ENCODE measurements at regions not wholly inside any gene's neighbourhood (a gene's known extent, or its start where the extent isn't known, plus 50 kb on each side); places are given as distances from the start of the nearest gene placed in this dataset.

DNA sequence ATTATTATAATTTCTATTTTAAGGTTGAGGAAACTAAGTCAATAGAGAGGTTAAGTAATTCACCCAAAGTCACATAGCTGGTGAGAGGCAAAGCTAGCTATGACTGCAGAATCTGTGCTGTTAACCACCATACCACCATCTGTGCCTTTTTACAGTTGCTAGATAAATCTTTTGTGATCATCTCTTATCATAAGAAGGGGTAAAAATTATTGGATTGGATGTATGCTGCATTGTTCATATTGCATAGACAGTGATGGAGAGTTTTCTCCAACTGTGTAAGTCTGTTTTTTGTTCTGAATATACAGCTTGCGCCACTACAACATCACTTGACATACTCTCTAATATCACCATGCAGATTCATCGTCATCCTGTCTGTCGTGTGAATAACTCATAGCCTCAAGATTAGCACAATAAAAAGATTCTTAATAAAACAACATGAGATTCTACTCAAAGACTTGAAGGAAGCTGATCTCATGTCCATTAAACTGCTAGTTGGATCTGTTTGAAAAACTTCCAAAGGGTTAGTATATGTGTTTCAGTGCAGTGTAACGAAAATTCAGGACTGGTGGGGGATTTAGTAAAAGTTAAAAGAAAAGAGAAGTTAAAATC lies 495.9 kb downstream of the SPRY1 start:
- no peaks in the 10 kb centered on the region for H3K27me3 ChIP-seq (ENCODE audit: control insufficient read depth in 2 of 2, insufficient read depth in 2 of 2, low read length in 2 of 2)
- no peaks in the 10 kb centered on the region for H3K36me3 ChIP-seq (ENCODE audit: control insufficient read depth in 2 of 2, insufficient read depth in 2 of 2, low read length in 2 of 2)
- H3K27ac ChIP-seq (ENCODE audit: low read depth in 2 of 2, low read length in 2 of 2): no peak overlapping the region
- H3K4me3 ChIP-seq (ENCODE audit: low read length in 2 of 2): no peak overlapping the region
- no peaks in the 10 kb centered on the region for H3K9me3 ChIP-seq (ENCODE audit: control insufficient read depth in 2 of 2, low read length in 2 of 2)
- H3K4me1 ChIP-seq (ENCODE audit: control insufficient read depth in 2 of 2, insufficient read depth in 2 of 2, low read length in 2 of 2): no peaks in the 10 kb centered on the region
- no peak overlapping the region for H3K9ac ChIP-seq (ENCODE audit: low read depth in 1 of 2, low read length in 2 of 2)

GRCh38 chr4:123893011-123893981 lies 496.7 kb downstream of the SPRY1 start:
- Histone ChIP-seq H3K27me3 (ENCODE audit: control insufficient read depth in 2 of 2, insufficient read depth in 2 of 2, low read length in 2 of 2) (no peaks in the 10 kb centered on the region), H3K4me3 (ENCODE audit: low read length in 2 of 2) (no peak overlapping the region), H3K36me3 (ENCODE audit: control insufficient read depth in 2 of 2, insufficient read depth in 2 of 2, low read length in 2 of 2) (no peaks in the 10 kb centered on the region), H3K4me1 (ENCODE audit: control insufficient read depth in 2 of 2, insufficient read depth in 2 of 2, low read length in 2 of 2) (no peaks in the 10 kb centered on the region), H3K9ac (ENCODE audit: low read depth in 1 of 2, low read length in 2 of 2) (no peak overlapping the region), H3K9me3 (ENCODE audit: control insufficient read depth in 2 of 2, low read length in 2 of 2) (no peaks in the 10 kb centered on the region), H3K27ac (ENCODE audit: low read depth in 2 of 2, low read length in 2 of 2) (no peak overlapping the region)

- Histone ChIP-seq H3K4me1 (ENCODE audit: control insufficient read depth in 2 of 2, insufficient read depth in 2 of 2, low read length in 2 of 2) (no peaks in the 10 kb centered on the region), H3K9ac (ENCODE audit: low read depth in 1 of 2, low read length in 2 of 2) (no peak overlapping the region), H3K9me3 (ENCODE audit: control insufficient read depth in 2 of 2, low read length in 2 of 2) (no peaks in the 10 kb centered on the region), H3K4me3 (ENCODE audit: low read length in 2 of 2) (no peak overlapping the region), H3K36me3 (ENCODE audit: control insufficient read depth in 2 of 2, insufficient read depth in 2 of 2, low read length in 2 of 2) (no peaks in the 10 kb centered on the region), H3K27ac (ENCODE audit: low read depth in 2 of 2, low read length in 2 of 2) (no peak overlapping the region), H3K27me3 (ENCODE audit: control insufficient read depth in 2 of 2, insufficient read depth in 2 of 2, low read length in 2 of 2) (no peaks in the 10 kb centered on the region)
Observed at GRCh38 chr4:123896446-123897071, 500.0 kb downstream of the SPRY1 start.

DNA sequence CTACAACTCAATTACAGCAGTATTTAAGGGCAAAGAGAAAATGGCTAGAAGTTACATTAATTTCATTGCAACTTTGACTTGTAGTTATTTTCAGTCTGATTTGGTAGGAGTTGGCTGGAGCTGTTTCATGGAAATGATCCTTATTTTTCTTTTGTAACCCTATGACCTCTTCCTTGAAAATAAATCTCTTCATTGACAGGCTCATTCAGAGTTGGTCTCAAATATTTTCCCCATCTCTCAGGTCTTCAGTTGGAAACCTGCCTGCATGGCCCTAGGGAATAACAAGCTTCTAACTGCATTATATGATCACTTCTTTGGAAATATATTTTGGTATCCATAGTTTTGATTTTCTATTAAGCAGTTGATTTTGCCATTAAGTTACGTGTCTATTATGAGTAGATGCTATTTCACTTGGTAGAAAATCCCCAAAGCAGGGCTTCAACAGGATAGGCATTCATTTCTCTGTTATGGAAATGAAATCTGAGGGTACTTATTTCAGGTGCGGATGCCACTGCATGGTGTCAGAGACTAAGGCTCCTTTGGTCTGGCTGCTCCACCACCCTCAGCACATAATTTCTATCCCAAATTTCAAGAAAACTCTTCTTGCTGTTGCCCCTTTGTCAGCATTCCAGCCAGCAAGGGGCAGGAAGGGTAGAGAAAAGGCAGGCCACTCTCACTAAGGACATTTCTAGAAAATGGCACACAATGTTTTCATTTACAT lies 502.5 kb downstream of the SPRY1 start:
- Histone ChIP-seq H3K27me3 (ENCODE audit: control insufficient read depth in 2 of 2, insufficient read depth in 2 of 2, low read length in 2 of 2) (no peaks in the 10 kb centered on the region), H3K4me3 (ENCODE audit: low read length in 2 of 2) (no peak overlapping the region), H3K27ac (ENCODE audit: low read depth in 2 of 2, low read length in 2 of 2) (no peak overlapping the region), H3K36me3 (ENCODE audit: control insufficient read depth in 2 of 2, insufficient read depth in 2 of 2, low read length in 2 of 2) (no peaks in the 10 kb centered on the region), H3K4me1 (ENCODE audit: control insufficient read depth in 2 of 2, insufficient read depth in 2 of 2, low read length in 2 of 2) (no peaks in the 10 kb centered on the region), H3K9ac (ENCODE audit: low read depth in 1 of 2, low read length in 2 of 2) (no peak overlapping the region), H3K9me3 (ENCODE audit: control insufficient read depth in 2 of 2, low read length in 2 of 2) (no peaks in the 10 kb centered on the region)

DNA sequence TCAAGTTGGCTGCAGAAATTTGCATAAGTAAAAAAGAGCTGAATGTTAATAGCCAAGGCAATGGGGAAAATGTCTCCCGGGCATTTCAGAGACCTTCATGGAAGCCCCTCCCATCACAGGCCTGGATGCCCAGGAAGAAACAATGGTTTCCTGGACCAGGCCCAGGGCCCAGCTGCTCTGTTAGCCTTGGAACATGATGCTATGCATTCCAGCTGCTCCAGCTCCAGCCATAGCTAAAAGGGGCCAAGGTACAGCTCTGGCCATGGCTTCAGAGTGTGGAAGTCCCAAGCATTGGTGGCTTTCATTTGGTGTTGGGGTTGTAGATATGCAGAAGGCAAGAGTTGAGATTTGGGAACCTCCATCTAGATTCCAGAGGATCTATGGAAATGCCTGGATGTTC lies 508.3 kb downstream of the SPRY1 start:
- Histone ChIP-seq H3K36me3 (ENCODE audit: control insufficient read depth in 2 of 2, insufficient read depth in 2 of 2, low read length in 2 of 2) (no peaks in the 10 kb centered on the region), H3K9me3 (ENCODE audit: control insufficient read depth in 2 of 2, low read length in 2 of 2) (no peaks in the 10 kb centered on the region), H3K27ac (ENCODE audit: low read depth in 2 of 2, low read length in 2 of 2) (no peak overlapping the region), H3K4me1 (ENCODE audit: control insufficient read depth in 2 of 2, insufficient read depth in 2 of 2, low read length in 2 of 2) (no peaks in the 10 kb centered on the region), H3K9ac (ENCODE audit: low read depth in 1 of 2, low read length in 2 of 2) (no peak overlapping the region), H3K27me3 (ENCODE audit: control insufficient read depth in 2 of 2, insufficient read depth in 2 of 2, low read length in 2 of 2) (no peaks in the 10 kb centered on the region), H3K4me3 (ENCODE audit: low read length in 2 of 2) (no peak overlapping the region)

- H3K27ac ChIP-seq (ENCODE audit: low read depth in 2 of 2, low read length in 2 of 2): no peak overlapping the region
- H3K9me3 ChIP-seq (ENCODE audit: control insufficient read depth in 2 of 2, low read length in 2 of 2): no peaks in the 10 kb centered on the region
- H3K27me3 ChIP-seq (ENCODE audit: control insufficient read depth in 2 of 2, insufficient read depth in 2 of 2, low read length in 2 of 2): no peaks in the 10 kb centered on the region
- no peaks in the 10 kb centered on the region for H3K4me1 ChIP-seq (ENCODE audit: control insufficient read depth in 2 of 2, insufficient read depth in 2 of 2, low read length in 2 of 2)
- no peaks in the 10 kb centered on the region for H3K36me3 ChIP-seq (ENCODE audit: control insufficient read depth in 2 of 2, insufficient read depth in 2 of 2, low read length in 2 of 2)
- H3K9ac ChIP-seq (ENCODE audit: low read depth in 1 of 2, low read length in 2 of 2): no peak overlapping the region
- no peak overlapping the region for H3K4me3 ChIP-seq (ENCODE audit: low read length in 2 of 2)
Observed at GRCh38 chr4:123913598-123913997, 517.0 kb downstream of the SPRY1 start.

DNA sequence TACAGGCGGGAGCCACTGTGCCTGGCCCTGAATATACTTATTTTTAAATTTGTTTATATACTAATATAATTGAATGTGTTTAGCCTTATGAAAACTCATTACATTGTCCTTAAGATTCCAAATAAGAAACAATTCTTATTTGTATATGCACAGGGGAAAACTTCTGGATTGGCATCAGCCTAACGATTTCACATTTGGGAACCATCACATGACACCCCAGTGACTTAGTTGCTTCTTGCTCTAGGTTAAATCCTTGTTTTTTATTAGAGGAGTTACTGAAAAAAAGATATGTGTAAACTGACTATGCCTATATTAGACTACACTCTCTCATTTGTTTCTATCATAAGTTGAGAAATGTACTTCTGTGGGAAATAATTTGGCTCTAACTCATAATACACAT lies 520.2 kb downstream of the SPRY1 start:
- H3K4me3 ChIP-seq (ENCODE audit: low read length in 2 of 2): no peak overlapping the region
- H3K9me3 ChIP-seq (ENCODE audit: control insufficient read depth in 2 of 2, low read length in 2 of 2): no peaks in the 10 kb centered on the region
- H3K27ac ChIP-seq (ENCODE audit: low read depth in 2 of 2, low read length in 2 of 2): no peak overlapping the region
- H3K4me1 ChIP-seq (ENCODE audit: control insufficient read depth in 2 of 2, insufficient read depth in 2 of 2, low read length in 2 of 2): no peaks in the 10 kb centered on the region
- no peaks in the 10 kb centered on the region for H3K27me3 ChIP-seq (ENCODE audit: control insufficient read depth in 2 of 2, insufficient read depth in 2 of 2, low read length in 2 of 2)
- no peaks in the 10 kb centered on the region for H3K36me3 ChIP-seq (ENCODE audit: control insufficient read depth in 2 of 2, insufficient read depth in 2 of 2, low read length in 2 of 2)
- no peak overlapping the region for H3K9ac ChIP-seq (ENCODE audit: low read depth in 1 of 2, low read length in 2 of 2)

GRCh38 chr4:123919576-123920098 lies 523.0 kb downstream of the SPRY1 start:
- Histone ChIP-seq H3K9ac (ENCODE audit: low read depth in 1 of 2, low read length in 2 of 2) (no peak overlapping the region), H3K27me3 (ENCODE audit: control insufficient read depth in 2 of 2, insufficient read depth in 2 of 2, low read length in 2 of 2) (no peaks in the 10 kb centered on the region), H3K4me1 (ENCODE audit: control insufficient read depth in 2 of 2, insufficient read depth in 2 of 2, low read length in 2 of 2) (no peaks in the 10 kb centered on the region), H3K27ac (ENCODE audit: low read depth in 2 of 2, low read length in 2 of 2) (no peak overlapping the region), H3K36me3 (ENCODE audit: control insufficient read depth in 2 of 2, insufficient read depth in 2 of 2, low read length in 2 of 2) (no peaks in the 10 kb centered on the region), H3K4me3 (ENCODE audit: low read length in 2 of 2) (no peak overlapping the region), H3K9me3 (ENCODE audit: control insufficient read depth in 2 of 2, low read length in 2 of 2) (no peaks in the 10 kb centered on the region)

GRCh38 chr4:123921339-123921738 lies 524.7 kb downstream of the SPRY1 start:
- Histone ChIP-seq H3K4me3 (ENCODE audit: low read length in 2 of 2) (no peak overlapping the region), H3K27ac (ENCODE audit: low read depth in 2 of 2, low read length in 2 of 2) (no peak overlapping the region), H3K9me3 (ENCODE audit: control insufficient read depth in 2 of 2, low read length in 2 of 2) (no peaks in the 10 kb centered on the region), H3K36me3 (ENCODE audit: control insufficient read depth in 2 of 2, insufficient read depth in 2 of 2, low read length in 2 of 2) (no peaks in the 10 kb centered on the region), H3K9ac (ENCODE audit: low read depth in 1 of 2, low read length in 2 of 2) (no peak overlapping the region), H3K27me3 (ENCODE audit: control insufficient read depth in 2 of 2, insufficient read depth in 2 of 2, low read length in 2 of 2) (no peaks in the 10 kb centered on the region), H3K4me1 (ENCODE audit: control insufficient read depth in 2 of 2, insufficient read depth in 2 of 2, low read length in 2 of 2) (no peaks in the 10 kb centered on the region)
